Lower leg skin (tissue), 3 donors: ENCODE measurements at regions not wholly inside any gene's neighbourhood (a gene's known extent, or its start where the extent isn't known, plus 50 kb on each side); places are given as distances from the start of the nearest gene placed in this dataset.

Source experiments
- POLR2A ChIP-seq, 2 donors: fragments of 450-650 bp; IDR thresholded peaks; one replicate each; pipeline ENCODE4 v1.6.1; 2016 to 2017; ENCODE audit warnings: antibody characterized with exemption in 2 of 2, mild to moderate bottlenecking in 1 of 2, moderate library complexity in 1 of 2
- TF ChIP-seq, protein P1 (sequence below), 3 donors: fragments of 450-650 bp; IDR thresholded peaks; one replicate each; pipeline ENCODE4 v1.5.1; 2016; ENCODE audit warnings: antibody characterized with exemption in 3 of 3, mild to moderate bottlenecking in 3 of 3, moderate library complexity in 2 of 3

DNA sequence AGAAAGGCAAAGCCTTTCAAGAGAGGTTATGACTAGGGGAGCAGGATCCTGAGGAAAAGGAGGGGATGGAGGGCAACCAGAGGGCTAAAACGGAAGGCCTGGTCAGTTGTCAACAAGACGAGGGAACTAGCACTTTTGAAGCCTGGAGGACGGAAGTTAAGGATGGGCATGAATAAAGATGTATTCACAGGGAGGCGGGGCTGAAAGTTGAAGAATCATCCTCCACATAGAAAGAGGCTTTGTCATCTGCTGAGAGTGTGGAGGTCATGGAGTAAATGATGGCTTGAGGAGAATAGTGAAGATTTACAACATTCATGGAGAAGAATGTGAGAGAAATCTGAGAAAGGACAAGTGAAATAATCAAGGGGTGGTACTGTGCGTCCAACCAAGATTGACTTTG, 137.5 kb downstream of the MAGEB17 start:
- TF ChIP-seq, protein P1, sequence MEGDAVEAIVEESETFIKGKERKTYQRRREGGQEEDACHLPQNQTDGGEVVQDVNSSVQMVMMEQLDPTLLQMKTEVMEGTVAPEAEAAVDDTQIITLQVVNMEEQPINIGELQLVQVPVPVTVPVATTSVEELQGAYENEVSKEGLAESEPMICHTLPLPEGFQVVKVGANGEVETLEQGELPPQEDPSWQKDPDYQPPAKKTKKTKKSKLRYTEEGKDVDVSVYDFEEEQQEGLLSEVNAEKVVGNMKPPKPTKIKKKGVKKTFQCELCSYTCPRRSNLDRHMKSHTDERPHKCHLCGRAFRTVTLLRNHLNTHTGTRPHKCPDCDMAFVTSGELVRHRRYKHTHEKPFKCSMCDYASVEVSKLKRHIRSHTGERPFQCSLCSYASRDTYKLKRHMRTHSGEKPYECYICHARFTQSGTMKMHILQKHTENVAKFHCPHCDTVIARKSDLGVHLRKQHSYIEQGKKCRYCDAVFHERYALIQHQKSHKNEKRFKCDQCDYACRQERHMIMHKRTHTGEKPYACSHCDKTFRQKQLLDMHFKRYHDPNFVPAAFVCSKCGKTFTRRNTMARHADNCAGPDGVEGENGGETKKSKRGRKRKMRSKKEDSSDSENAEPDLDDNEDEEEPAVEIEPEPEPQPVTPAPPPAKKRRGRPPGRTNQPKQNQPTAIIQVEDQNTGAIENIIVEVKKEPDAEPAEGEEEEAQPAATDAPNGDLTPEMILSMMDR (IDR thresholded peaks at IDR 0.05), result no peak
- TF ChIP-seq POLR2A (IDR thresholded peaks at IDR 0.05), result no peak
